Mesodermal cell (in vitro differentiated cells): ENCODE measurements at regions not wholly inside any gene's neighbourhood (a gene's known extent, or its start where the extent isn't known, plus 50 kb on each side); places are given as distances from the start of the nearest gene placed in this dataset.

Experiments used
- H3K27ac ChIP-seq: 2 replicates; pipeline ENCODE4 v1.7.0; 2013; ENCODE audit warnings: mild to moderate bottlenecking, low read depth, low read length, moderate library complexity; ENCODE audit not compliant: severe bottlenecking
- H3K36me3 ChIP-seq: 2 replicates; pipeline ENCODE4 v1.7.1; 2013; ENCODE audit warnings: mild to moderate bottlenecking, low read length, moderate library complexity; ENCODE audit not compliant: control insufficient read depth, insufficient read depth
- H3K4me1 ChIP-seq: one replicate; pipeline ENCODE4 v1.7.1; 2013; ENCODE audit warnings: mild to moderate bottlenecking, low read length; ENCODE audit not compliant: insufficient read depth, control insufficient read depth, poor library complexity, severe bottlenecking
- H3K4me3 ChIP-seq: 2 replicates; pipeline ENCODE4 v1.7.0; 2013; ENCODE audit warnings: low read length, control low read depth, mild to moderate bottlenecking; ENCODE audit not compliant: insufficient read depth, poor library complexity, severe bottlenecking; ENCODE audit errors: extremely low read depth
- H3K9me3 ChIP-seq: 2 replicates; pipeline ENCODE4 v1.7.1; 2013; ENCODE audit warnings: mild to moderate bottlenecking, low read length, moderate library complexity; ENCODE audit not compliant: control insufficient read depth
- WGBS, 2 experiments: methylation state at CpG; one replicate each; pipeline ENCODE4 v1.1.5; 2013; ENCODE audit warnings: missing lambda C conversion rate in 2 of 2; ENCODE audit not compliant: insufficient coverage in 2 of 2; 5-methylcytosine and 5-hydroxymethylcytosine counted together

GRCh38 chr15:98413933-98414546 lies 234.3 kb upstream of the IGF1R start:
- WGBS, 2 experiments, result 89 to 98% methylated on average over 12 to 13 of the region's 13 CpGs
- no peak overlapping the region for H3K4me3 ChIP-seq

DNA sequence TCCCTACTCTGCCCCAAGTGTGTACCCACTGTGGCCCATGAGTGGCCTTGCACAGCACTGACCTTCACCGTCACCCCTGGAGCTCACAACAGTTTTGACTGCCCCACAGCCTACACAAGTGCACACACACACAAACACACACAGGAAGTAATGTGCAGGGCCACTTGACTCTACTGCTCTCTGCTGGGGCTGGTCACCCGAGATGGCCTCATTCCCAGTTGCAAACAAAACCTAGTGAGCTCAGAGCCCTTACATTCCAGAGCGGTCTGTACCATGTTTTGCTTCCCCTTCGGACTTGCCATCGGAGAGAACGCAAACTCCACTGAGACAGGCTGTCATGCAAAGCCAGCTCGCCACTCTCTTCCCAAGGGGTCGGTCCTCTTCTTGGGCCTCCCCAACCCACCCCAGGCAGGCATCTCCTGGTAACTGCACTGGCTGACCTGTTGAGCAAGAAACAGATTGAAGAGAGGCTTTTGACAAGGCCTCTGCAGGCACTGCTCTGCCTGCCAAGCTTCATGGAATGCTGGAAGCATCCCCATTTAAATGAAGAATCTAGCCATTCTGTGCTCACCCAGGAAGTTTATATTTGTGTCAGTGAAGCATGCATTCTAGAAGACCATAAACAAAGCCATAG lies 232.0 kb upstream of the IGF1R start:
- Histone ChIP-seq H3K4me1 (peaks cover 3% of the 10 kb centered on the region), H3K4me3 (no peak overlapping the region), H3K27ac (no peak overlapping the region), H3K9me3 (peaks cover 5% of the 10 kb centered on the region), H3K36me3 (no peaks in the 10 kb centered on the region)
- 81 to 86% methylated on average over 8 of the region's 8 CpGs for WGBS, 2 experiments

More at GRCh38 chr15:98413933-98414546, 234.3 kb upstream of the IGF1R start:
- Histone ChIP-seq H3K9me3 (peaks cover 5% of the 10 kb centered on the region), H3K4me1 (peaks cover 3% of the 10 kb centered on the region), H3K27ac (no peak overlapping the region), H3K36me3 (no peaks in the 10 kb centered on the region)

GRCh38 chr15:98417346-98417745 lies 231.0 kb upstream of the IGF1R start:
- Histone ChIP-seq H3K36me3 (no peaks in the 10 kb centered on the region), H3K4me3 (no peak overlapping the region), H3K4me1 (peaks cover 3% of the 10 kb centered on the region), H3K9me3 (peaks cover 5% of the 10 kb centered on the region), H3K27ac (no peak overlapping the region)
- WGBS, 2 experiments, result 82 to 87% methylated on average over 7 to 10 of the region's 12 CpGs

DNA sequence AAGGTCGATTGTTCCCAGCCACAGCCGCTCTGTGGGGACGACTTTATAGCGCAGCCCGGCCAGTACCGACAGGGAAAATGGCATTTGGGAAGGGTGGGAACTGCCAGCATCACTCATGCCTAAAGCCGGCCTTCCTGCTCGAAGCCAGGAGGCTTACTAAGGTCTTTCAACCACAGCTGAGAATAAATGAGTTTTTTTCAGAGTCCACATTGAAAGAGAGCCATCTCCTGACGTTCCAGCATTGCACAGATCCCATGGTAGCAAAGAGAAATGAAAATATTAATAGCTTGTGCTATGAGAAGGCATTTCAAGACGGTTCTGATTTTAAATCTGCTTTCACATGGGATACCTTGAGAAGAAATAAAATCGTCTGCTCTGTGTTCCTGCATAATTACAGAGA lies 230.2 kb upstream of the IGF1R start:
- no peak overlapping the region for H3K4me3 ChIP-seq
- H3K4me1 ChIP-seq, result peaks cover 3% of the 10 kb centered on the region
- no peaks in the 10 kb centered on the region for H3K36me3 ChIP-seq
- 90 to 92% methylated on average over 9 to 10 of the region's 11 CpGs for WGBS, 2 experiments
- peaks cover 2% of the 10 kb centered on the region for H3K9me3 ChIP-seq
- H3K27ac ChIP-seq, result no peak overlapping the region

- H3K4me1 ChIP-seq, result no peaks in the 10 kb centered on the region
- no peak overlapping the region for H3K4me3 ChIP-seq
- H3K27ac ChIP-seq, result no peak overlapping the region
- WGBS, 2 experiments, result 43 to 72% methylated on average over 2 to 3 of the region's 5 CpGs
- no peaks in the 10 kb centered on the region for H3K9me3 ChIP-seq
- no peaks in the 10 kb centered on the region for H3K36me3 ChIP-seq
Measured at GRCh38 chr15:98419173-98419780, 229.1 kb upstream of the IGF1R start.

DNA sequence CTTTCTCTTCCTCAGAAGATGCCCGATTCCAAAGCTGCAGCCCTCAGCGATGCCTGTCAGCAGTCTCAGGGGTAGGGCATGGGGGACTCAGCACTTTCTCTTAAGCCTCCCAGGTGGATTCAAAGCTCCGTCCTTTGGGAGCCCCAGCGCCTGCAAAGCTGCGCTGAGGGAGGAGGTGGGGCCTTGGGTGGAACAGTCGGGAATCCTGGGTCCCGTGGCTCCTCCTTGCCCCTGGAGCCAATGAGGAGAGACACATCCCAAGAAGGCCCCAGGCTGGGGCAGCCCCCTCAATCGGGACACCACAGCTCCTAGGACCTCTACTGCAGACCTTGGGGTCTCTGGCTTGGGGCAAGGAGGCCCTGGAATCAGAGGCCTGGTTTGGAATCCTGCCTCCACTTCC lies 227.5 kb upstream of the IGF1R start:
- H3K36me3 ChIP-seq, result no peaks in the 10 kb centered on the region
- H3K4me1 ChIP-seq, result no peaks in the 10 kb centered on the region
- H3K27ac ChIP-seq, result no peak overlapping the region
- no peak overlapping the region for H3K4me3 ChIP-seq
- no peaks in the 10 kb centered on the region for H3K9me3 ChIP-seq
- WGBS, 2 experiments, result 82 to 94% methylated on average over 6 of the region's 8 CpGs

GRCh38 chr15:98421419-98422129 lies 226.8 kb upstream of the IGF1R start:
- Histone ChIP-seq H3K9me3 (no peaks in the 10 kb centered on the region), H3K27ac (no peak overlapping the region), H3K4me1 (no peaks in the 10 kb centered on the region), H3K4me3 (peak overlapping the region; percentile 26), H3K36me3 (no peaks in the 10 kb centered on the region)
- 10 to 13% methylated on average over 46 to 56 of the region's 62 CpGs for WGBS, 2 experiments

- 19 to 27% methylated on average over 11 to 12 of the region's 13 CpGs for WGBS, 2 experiments
- no peaks in the 10 kb centered on the region for H3K4me1 ChIP-seq
- peak overlapping the region; percentile 26 for H3K4me3 ChIP-seq
- H3K36me3 ChIP-seq, result no peaks in the 10 kb centered on the region
- no peaks in the 10 kb centered on the region for H3K9me3 ChIP-seq
- no peak overlapping the region for H3K27ac ChIP-seq
Measured at GRCh38 chr15:98422130-98422478, 226.2 kb upstream of the IGF1R start.

DNA sequence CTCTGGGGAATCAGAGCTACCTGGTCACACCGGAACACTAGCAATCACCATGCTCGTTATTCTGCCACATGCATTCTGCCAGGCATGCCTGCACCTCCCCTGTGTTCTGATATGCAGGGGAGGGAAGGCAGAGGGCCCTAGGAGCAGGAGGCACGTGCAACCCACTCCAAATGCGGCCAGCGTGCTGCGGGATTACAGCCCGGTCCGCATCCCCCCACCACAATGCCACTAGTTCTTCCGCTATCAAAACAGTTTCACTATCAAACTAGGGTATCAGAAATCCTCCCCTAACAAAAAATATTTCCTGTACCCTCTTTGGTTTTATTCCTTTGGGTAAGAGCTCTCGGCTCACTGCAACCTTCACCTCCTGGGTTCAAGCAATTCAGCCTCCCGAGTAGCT lies 223.2 kb upstream of the IGF1R start:
- Histone ChIP-seq H3K27ac (no peak overlapping the region), H3K4me3 (no peak overlapping the region), H3K4me1 (no peaks in the 10 kb centered on the region), H3K9me3 (peaks cover 8% of the 10 kb centered on the region), H3K36me3 (no peaks in the 10 kb centered on the region)
- WGBS, 2 experiments, result 88 to 93% methylated on average over 10 to 11 of the region's 11 CpGs

GRCh38 chr15:98427321-98427720 lies 221.0 kb upstream of the IGF1R start:
- Histone ChIP-seq H3K27ac (no peak overlapping the region), H3K9me3 (peaks cover 8% of the 10 kb centered on the region), H3K36me3 (no peaks in the 10 kb centered on the region), H3K4me3 (no peak overlapping the region), H3K4me1 (no peaks in the 10 kb centered on the region)
- 73 to 77% methylated on average over 3 to 6 of the region's 8 CpGs for WGBS, 2 experiments
